Effector memory CD4-positive, alpha-beta T cell (primary cell): ENCODE measurements at regions not wholly inside any gene's neighbourhood (a gene's known extent, or its start where the extent isn't known, plus 50 kb on each side); places are given as distances from the start of the nearest gene placed in this dataset.

Experiments
- DNase-seq, 3 donors: peaks; one replicate each; pipeline ENCODE4 v3.0.0-alpha.2; 2020
- H3K27ac ChIP-seq: 2 replicates; pipeline ENCODE4 v1.7.0; 2013; ENCODE audit warnings: mild to moderate bottlenecking, low read length, moderate library complexity; ENCODE audit not compliant: insufficient read depth, poor library complexity, severe bottlenecking
- H3K27me3 ChIP-seq: replicated peaks from 2 replicates; pipeline ENCODE4 v1.7.0; 2013; ENCODE audit warnings: mild to moderate bottlenecking, low read length; ENCODE audit not compliant: insufficient read depth, control insufficient read depth, poor library complexity, severe bottlenecking
- H3K36me3 ChIP-seq: 2 replicates; pipeline ENCODE4 v1.7.0; 2013; ENCODE audit warnings: mild to moderate bottlenecking, low read length, moderate library complexity; ENCODE audit not compliant: control insufficient read depth, insufficient read depth
- H3K4me1 ChIP-seq: 2 replicates; pipeline ENCODE4 v1.7.0; 2013; ENCODE audit warnings: low read length, mild to moderate bottlenecking; ENCODE audit not compliant: control insufficient read depth, insufficient read depth, poor library complexity, severe bottlenecking
- H3K4me3 ChIP-seq: 2 replicates; pipeline ENCODE4 v1.7.0; 2013; ENCODE audit warnings: low read length, low read depth, mild to moderate bottlenecking; ENCODE audit not compliant: insufficient read depth, poor library complexity, severe bottlenecking
- H3K9me3 ChIP-seq: 2 replicates; pipeline ENCODE4 v1.7.0; 2013; ENCODE audit warnings: mild to moderate bottlenecking, low read length, moderate library complexity; ENCODE audit not compliant: control insufficient read depth

DNA sequence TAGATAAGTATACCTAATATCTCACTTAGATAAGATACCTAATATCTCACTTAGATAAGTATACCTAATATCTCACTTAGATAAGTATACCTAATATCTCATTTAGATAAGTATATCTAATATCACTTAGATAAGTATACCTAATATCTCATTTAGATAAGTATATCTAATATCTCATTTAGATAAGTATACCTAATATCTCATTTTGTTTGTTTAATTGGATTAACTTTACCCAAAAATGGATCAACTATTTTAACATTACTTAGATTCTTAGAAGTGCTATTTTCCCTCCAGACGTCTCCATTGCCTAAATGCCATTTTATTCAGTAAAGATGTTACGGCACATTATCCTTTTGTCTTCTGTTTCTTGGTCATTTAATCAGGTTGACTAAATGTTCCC, 346.4 kb downstream of the CHRM3 start:
- DNase-seq: no peak
- Histone ChIP-seq H3K4me1 (no peaks in the 10 kb centered on the region), H3K4me3 (no peak overlapping the region), H3K36me3 (no peaks in the 10 kb centered on the region), H3K27ac (no peak overlapping the region), H3K9me3 (no peaks in the 10 kb centered on the region), H3K27me3 (no peaks in the 10 kb centered on the region)

DNA sequence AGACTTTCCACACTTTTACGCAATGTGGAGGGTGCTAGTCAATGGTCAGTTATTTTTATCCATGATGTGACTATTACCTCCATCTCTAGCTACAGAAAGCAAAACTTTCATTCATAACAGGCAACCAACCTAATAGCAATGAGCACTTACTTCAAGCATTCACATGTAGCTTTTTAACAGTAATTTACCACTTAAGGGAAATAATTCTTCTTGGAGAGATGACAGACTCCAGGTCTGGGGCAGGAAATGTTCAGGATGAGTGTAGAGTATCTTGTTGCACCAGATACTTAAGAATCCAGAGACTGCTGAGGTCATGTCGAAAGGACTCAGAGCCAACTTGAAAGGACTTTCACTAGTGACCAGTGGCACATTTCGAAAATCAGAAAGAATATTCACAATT, 347.6 kb downstream of the CHRM3 start:
- no peak overlapping the region for H3K4me3 ChIP-seq

DNA sequence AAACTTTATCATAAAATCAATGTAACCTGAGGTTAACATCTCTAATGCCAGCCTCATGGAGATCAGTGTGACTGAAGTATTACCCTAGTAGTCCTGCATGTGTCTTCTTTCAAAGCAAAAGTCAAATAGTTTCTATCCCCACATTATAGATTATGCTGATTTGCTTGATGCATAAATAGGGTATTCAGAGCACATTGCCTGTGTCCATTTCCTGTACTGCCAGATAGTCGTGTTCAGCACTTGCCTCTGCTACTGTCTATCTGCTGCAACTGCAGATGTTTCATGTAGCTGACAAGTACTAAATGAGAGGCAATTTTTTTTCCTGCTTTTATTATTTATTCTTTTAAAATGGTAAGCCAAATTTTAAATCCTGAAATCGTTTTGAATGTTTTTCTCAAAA, 348.7 kb downstream of the CHRM3 start:
- Histone ChIP-seq H3K36me3 (no peaks in the 10 kb centered on the region), H3K9me3 (no peaks in the 10 kb centered on the region), H3K27me3 (no peaks in the 10 kb centered on the region), H3K4me1 (no peaks in the 10 kb centered on the region), H3K4me3 (no peak overlapping the region), H3K27ac (no peak overlapping the region)
- DNase-seq: no peak

More for the DNA sequence above, 347.6 kb downstream of the CHRM3 start:
- Histone ChIP-seq H3K27ac (no peak overlapping the region), H3K4me1 (no peaks in the 10 kb centered on the region), H3K9me3 (no peaks in the 10 kb centered on the region), H3K27me3 (no peaks in the 10 kb centered on the region), H3K36me3 (no peaks in the 10 kb centered on the region)
- DNase-seq: no peak

DNA sequence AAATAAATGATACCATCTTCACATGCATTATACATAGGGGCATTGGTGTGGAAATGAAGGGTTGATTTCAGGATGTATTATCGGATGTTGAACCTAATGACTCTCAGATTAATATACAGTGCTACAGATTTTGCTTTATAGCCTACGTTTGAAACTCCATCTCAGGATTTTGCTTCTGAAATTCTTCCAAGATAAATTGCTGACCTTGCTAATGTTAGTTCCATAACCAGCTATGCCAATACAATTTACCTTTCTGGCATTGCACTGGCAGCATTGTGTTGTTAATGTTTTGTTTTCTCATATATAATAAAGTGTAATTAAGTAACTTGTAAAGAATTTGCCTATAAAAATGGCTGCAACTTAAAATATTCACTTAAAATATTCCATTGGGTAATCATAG, 350.1 kb downstream of the CHRM3 start:
- Histone ChIP-seq H3K4me1 (no peaks in the 10 kb centered on the region), H3K27me3 (no peaks in the 10 kb centered on the region), H3K36me3 (no peaks in the 10 kb centered on the region), H3K4me3 (no peak overlapping the region), H3K27ac (no peak overlapping the region), H3K9me3 (no peaks in the 10 kb centered on the region)
- DNase-seq: no peak

DNA sequence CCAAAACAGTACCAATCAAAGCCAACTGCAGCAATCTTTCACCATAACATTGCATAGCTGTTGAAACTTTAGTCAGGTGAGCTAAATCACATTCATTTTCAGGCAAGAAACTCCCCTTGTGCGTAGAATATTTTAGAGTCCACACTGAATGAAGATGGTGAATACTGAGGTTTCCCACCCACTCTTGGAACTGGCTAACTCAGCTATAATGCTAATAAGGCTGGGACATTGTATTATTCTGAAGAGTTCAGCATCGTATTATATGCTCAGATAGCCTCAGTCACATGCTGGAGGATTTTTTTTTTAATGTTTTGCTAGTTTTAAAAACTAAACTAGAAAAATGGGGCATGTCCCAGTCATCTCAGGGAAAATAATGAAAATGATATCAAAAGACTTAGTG, 352.3 kb upstream of the FMN2 start:
- no peaks in the 10 kb centered on the region for H3K9me3 ChIP-seq
- no peak overlapping the region for H3K4me3 ChIP-seq
- H3K27me3 ChIP-seq: no peaks in the 10 kb centered on the region
- no peak for DNase-seq
- H3K4me1 ChIP-seq: no peaks in the 10 kb centered on the region
- no peak overlapping the region for H3K27ac ChIP-seq
- no peaks in the 10 kb centered on the region for H3K36me3 ChIP-seq

DNA sequence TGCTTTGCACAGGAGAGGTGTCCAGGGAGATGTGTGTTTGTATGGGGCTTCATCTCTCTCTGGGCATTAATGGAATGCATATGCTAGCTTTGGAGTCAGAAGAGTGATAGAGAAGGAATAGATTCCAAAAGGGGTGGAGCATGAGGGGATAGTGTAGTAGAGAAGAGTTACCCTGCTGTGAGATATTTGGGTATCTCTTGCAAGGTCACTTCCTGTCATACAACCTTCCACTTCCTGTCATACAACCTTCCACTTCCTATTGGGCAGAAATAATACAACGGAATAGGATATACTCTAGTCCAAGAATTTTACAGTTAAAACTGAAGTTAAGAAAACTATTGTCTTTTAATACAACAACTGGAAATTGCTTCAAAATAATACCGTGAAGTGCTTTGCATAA, 351.8 kb upstream of the FMN2 start:
- Histone ChIP-seq H3K27me3 (no peaks in the 10 kb centered on the region), H3K4me3 (no peak overlapping the region), H3K9me3 (no peaks in the 10 kb centered on the region), H3K4me1 (no peaks in the 10 kb centered on the region), H3K27ac (no peak overlapping the region), H3K36me3 (no peaks in the 10 kb centered on the region)
- no peak for DNase-seq

DNA sequence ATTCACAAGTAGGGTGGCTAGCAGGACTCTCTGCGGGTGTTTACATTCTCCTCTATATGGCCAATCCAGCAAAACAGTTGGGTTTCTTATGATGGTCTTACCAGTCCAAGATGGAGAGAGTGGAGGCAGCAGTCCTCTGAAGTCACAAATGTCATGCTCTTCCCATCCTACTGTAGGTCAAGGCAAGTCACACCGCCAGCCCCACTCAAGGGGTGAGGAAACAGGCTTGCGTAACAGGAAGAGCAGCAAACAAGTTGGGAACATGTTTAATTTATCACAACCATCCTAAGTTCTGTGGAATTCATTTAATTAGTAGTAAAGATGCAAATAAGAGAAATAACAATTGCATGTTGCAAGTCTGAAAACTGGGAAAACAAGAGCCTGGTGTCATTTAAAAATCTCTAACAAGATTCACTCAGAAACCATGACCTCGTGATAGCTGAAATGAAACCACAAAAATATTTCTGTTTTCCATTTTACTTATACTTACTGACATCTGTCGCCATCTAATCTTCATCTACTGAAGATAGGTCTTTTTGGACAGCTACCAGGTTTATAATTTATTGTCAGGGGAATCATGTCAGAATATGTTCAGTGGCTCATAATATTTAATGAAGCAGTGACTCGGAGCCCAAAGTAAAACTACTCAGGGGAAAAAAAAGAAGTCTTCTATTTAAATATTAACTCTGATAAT, 349.1 kb upstream of the FMN2 start:
- H3K36me3 ChIP-seq: no peaks in the 10 kb centered on the region
- no peak for DNase-seq
- no peaks in the 10 kb centered on the region for H3K27me3 ChIP-seq
- H3K9me3 ChIP-seq: no peaks in the 10 kb centered on the region
- H3K4me1 ChIP-seq: no peaks in the 10 kb centered on the region
- H3K4me3 ChIP-seq: no peak overlapping the region
- no peak overlapping the region for H3K27ac ChIP-seq

DNA sequence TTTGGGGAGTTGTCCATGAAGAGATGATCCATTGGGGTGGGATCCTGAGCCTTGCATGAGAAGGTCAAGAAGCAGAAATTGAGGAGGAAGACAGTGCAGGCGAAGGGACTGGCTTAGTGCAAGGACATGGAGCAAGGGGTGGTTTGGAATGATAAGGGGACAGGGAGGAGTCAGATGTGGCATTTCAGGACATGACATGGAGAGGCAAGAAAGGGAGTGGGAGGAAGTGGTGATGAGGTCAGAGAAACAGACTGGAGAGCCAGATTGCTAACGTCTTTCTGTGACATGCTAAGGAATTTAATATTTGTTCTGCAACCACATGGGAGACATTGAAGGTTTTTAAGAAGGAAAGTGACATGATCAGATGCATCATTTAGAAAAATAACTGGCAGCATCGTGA, 346.8 kb upstream of the FMN2 start:
- Histone ChIP-seq H3K27me3 (no peaks in the 10 kb centered on the region), H3K4me3 (no peak overlapping the region), H3K27ac (no peak overlapping the region), H3K9me3 (no peaks in the 10 kb centered on the region), H3K36me3 (no peaks in the 10 kb centered on the region), H3K4me1 (no peaks in the 10 kb centered on the region)
- DNase-seq: no peak

DNA sequence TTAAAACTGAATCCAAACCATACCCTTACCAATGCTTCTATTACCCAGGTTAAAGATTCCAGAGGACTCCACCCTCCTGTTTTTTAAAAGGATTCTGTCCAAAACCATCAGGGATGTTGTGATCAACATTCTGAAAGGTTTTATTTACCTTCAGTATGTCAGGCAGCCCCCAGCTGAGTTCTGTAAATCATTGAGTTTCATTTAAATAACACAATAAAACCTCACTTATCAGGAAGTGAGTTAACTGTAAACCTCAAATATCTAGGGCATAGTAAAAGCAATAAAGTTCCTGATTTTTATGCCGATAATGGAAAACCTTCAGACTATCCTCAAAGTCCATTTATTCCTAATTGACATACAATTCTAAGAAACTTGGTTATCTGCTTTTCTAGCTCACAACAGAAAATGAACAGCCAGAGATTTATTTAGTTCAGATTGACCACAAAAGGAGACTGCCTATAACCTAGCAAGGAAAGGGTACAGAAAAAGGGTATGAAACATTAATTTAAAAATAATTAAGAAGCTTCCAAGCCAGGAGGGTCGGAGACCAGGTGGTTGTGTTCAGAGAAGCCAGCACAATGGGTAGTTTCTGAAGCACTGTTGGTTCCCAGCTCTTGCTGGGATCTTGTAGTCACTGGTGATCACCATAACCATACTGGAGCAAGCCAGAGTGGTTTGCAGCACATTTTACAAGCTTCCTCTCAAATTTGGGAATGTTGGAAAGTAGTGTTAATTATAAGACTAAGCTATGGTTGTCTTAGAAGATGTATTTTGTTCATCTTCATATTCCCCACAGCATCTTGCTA, 336.4 kb upstream of the FMN2 start:
- Histone ChIP-seq H3K27ac (no peak overlapping the region), H3K4me1 (no peaks in the 10 kb centered on the region), H3K36me3 (no peaks in the 10 kb centered on the region), H3K27me3 (no peaks in the 10 kb centered on the region), H3K4me3 (no peak overlapping the region), H3K9me3 (no peaks in the 10 kb centered on the region)
- DNase-seq: no peak

DNA sequence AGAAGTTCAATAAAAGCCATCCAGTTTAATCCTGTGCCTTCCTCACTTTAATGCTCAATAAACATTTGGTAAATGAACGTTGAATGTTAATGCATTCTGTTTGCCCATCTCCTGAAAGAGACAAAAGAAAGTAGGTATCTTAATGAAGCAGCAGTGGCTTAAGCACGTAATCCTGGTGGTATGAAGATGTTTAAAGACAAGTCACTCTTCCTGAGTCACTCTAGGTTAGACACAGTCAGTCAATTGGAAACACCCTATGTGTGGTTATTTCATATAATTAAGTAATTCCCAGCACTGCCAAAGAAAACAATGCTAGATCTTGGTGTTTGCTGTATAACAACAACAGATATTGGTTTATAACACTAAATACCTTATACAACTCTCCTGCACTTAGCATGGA, 334.0 kb upstream of the FMN2 start:
- H3K27ac ChIP-seq: no peak overlapping the region
- no peaks in the 10 kb centered on the region for H3K36me3 ChIP-seq
- no peaks in the 10 kb centered on the region for H3K27me3 ChIP-seq
- H3K4me3 ChIP-seq: no peak overlapping the region
- H3K4me1 ChIP-seq: no peaks in the 10 kb centered on the region
- no peak for DNase-seq
- no peaks in the 10 kb centered on the region for H3K9me3 ChIP-seq
